Fibroblast of lung (primary cell): ENCODE measurements at regions not wholly inside any gene's neighbourhood (a gene's known extent, or its start where the extent isn't known, plus 50 kb on each side); places are given as distances from the start of the nearest gene placed in this dataset.

Experiments
- CTCF ChIP-seq, 2 donors: IDR thresholded peaks in 1 of 2; conservative IDR thresholded peaks in 1 of 2; 1 replicate in 1 of 2; 2 replicates in 1 of 2; pipeline ENCODE4 v1.5.1; 2011 to 2012; ENCODE audit warnings: low read length in 2 of 2, control low read depth in 1 of 2, inconsistent platforms in 1 of 2, low read depth in 1 of 2, mild to moderate bottlenecking in 1 of 2
- EZH2 ChIP-seq: IDR thresholded peaks from 2 replicates; pipeline ENCODE4 v1.5.1; 2012; ENCODE audit warnings: low read length, control low read depth, mild to moderate bottlenecking; ENCODE audit errors: missing control alignments

DNA sequence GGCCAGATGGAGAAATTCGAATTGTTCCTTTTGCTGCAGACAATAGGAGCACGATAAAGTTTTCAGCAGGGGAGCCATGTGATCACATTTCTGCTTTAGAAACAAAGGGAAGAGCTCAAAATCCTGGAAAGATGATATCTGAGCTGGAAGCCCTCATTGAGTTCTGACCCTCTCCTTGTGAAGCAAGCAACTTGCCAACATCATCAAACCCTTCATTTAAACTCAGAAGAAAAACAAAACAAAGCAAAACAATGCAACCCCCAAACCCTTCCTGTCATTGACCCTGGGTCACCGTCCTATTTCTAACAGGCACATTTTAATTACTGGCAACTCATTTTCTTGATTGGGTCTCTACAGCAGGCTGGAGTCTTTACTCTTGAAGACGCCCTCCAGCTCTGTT, 198.3 kb upstream of the ZNF32 start:
- no peak for TF ChIP-seq CTCF (conservative IDR thresholded peaks at IDR 0.05 in 1 of 2, IDR thresholded peaks at IDR 0.05 in 1 of 2; ENCODE audit: low read depth in 1 of 2, low read length in 2 of 2)
- no peak for TF ChIP-seq EZH2
